ENCODE measurements at regions not wholly inside any gene's neighbourhood (a gene's known extent, or its start where the extent isn't known, plus 50 kb on each side); places are given as distances from the start of the nearest gene placed in this dataset.

- H3K27ac ChIP-seq (ENCODE audit: extremely low read depth, low read depth, low read length) = no peak overlapping the region
- in situ Hi-C loops (cut with MboI) = no loop called here
- ChIA-PET POLR2A (no interaction called here), CTCF (ENCODE audit: low intra/inter-chr PET ratio) (no interaction called here)
- WGBS (ENCODE audit: insufficient coverage, low coverage, missing lambda C conversion rate) = 2% methylated on average over 4 of the region's 4 CpGs
- FAIRE-seq (no peak), ATAC-seq (no peak), DNase-seq (ENCODE audit: extremely low read depth in 1 of 4, low spot score in 3 of 4) (no peak)
- TF ChIP-seq ZNF511 (CRISPR knock-in tag; IDR thresholded peaks at IDR 0.05) (no peak), ZFP30 (CRISPR knock-in tag; IDR thresholded peaks at IDR 0.05; ENCODE audit: borderline replicate concordance) (no peak)
- no peak overlapping the region for H2AFZ ChIP-seq (ENCODE audit: low read depth, low read length)
- no peaks in the 10 kb centered on the region for H3K9me1 ChIP-seq (ENCODE audit: control insufficient read depth, insufficient read depth, low read length)
- no peaks in the 10 kb centered on the region for H3K4me1 ChIP-seq (replicated peaks in 1 of 2; ENCODE audit: control insufficient read depth in 2 of 2, insufficient read depth in 2 of 2, low read length in 2 of 2)
- no peaks in the 10 kb centered on the region for H3K36me3 ChIP-seq (ENCODE audit: control insufficient read depth, insufficient read depth, low read length)
- no peaks in the 10 kb centered on the region for H3K79me2 ChIP-seq (ENCODE audit: control insufficient read depth, insufficient read depth, low read length)
- no peaks in the 10 kb centered on the region for H3K27me3 ChIP-seq (ENCODE audit: control insufficient read depth in 2 of 2, insufficient read depth in 2 of 2, low read length in 2 of 2)
- intact Hi-C loops (cut with micrococcal nuclease) = no loop called here
- H3K4me3 ChIP-seq = no peak overlapping the region
- BruUV-seq (replicated peaks) = no TSS peak
- no peak overlapping the region for H3K4me2 ChIP-seq (ENCODE audit: insufficient read depth, low read length)
- H4K20me1 ChIP-seq (replicated peaks; ENCODE audit: control insufficient read depth, insufficient read depth, low read length) = no peaks in the 10 kb centered on the region
- no peaks in the 10 kb centered on the region for H3K9me3 ChIP-seq (replicated peaks; ENCODE audit: control insufficient read depth, insufficient read depth, low read depth, low read length)
- H3K9ac ChIP-seq (ENCODE audit: insufficient read depth in 1 of 2, low read depth in 2 of 2, low read length in 2 of 2) = no peak overlapping the region
These were observed 78.2 kb upstream of the PTGDR start for GRCh38 chr14:52189325-52189724.

GRCh38 chr14:52188381-52188780 lies 79.1 kb upstream of the PTGDR start:
- H3K9ac ChIP-seq (ENCODE audit: insufficient read depth in 1 of 2, low read depth in 2 of 2, low read length in 2 of 2) = no peak overlapping the region
- no peak for FAIRE-seq
- no peak overlapping the region for H3K27ac ChIP-seq (ENCODE audit: extremely low read depth, low read depth, low read length)
- H3K4me1 ChIP-seq (replicated peaks in 1 of 2; ENCODE audit: control insufficient read depth in 2 of 2, insufficient read depth in 2 of 2, low read length in 2 of 2) = no peaks in the 10 kb centered on the region
- in situ Hi-C loops (cut with MboI) (no loop called here), intact Hi-C loops (cut with micrococcal nuclease) (no loop called here)
- no peak overlapping the region for H2AFZ ChIP-seq (ENCODE audit: low read depth, low read length)
- TF ChIP-seq PHB2 (IDR thresholded peaks at IDR 0.05; ENCODE audit: low read depth) = no peak
- no peak for TF ChIP-seq SRSF1 (IDR thresholded peaks at IDR 0.05; ENCODE audit: low read depth, low read length)
- TF ChIP-seq SIN3B (IDR thresholded peaks at IDR 0.05; ENCODE audit: low read depth) = no peak
- TF ChIP-seq NFE2 (IDR thresholded peaks at IDR 0.05; ENCODE audit: low read depth) = no peak
- no peak for TF ChIP-seq FOXM1 (IDR thresholded peaks at IDR 0.05; ENCODE audit: low read depth)
- TF ChIP-seq FOXM1 (CRISPR knock-in tag; IDR thresholded peaks at IDR 0.05; ENCODE audit: low read depth) = no peak
- no peak for TF ChIP-seq IRF9 (tag; IDR thresholded peaks at IDR 0.05)
- no peak for TF ChIP-seq ZNF57 (CRISPR knock-in tag; IDR thresholded peaks at IDR 0.05)
- H3K27me3 ChIP-seq (ENCODE audit: control insufficient read depth in 2 of 2, insufficient read depth in 2 of 2, low read length in 2 of 2) = no peaks in the 10 kb centered on the region
- no peak for ATAC-seq
- H3K4me3 ChIP-seq = no peak overlapping the region
- H3K9me1 ChIP-seq (ENCODE audit: control insufficient read depth, insufficient read depth, low read length) = no peaks in the 10 kb centered on the region
- no TSS peak for BruUV-seq (replicated peaks)
- CTCF ChIA-PET (ENCODE audit: low intra/inter-chr PET ratio) = no interaction called here
- H3K9me3 ChIP-seq (replicated peaks; ENCODE audit: control insufficient read depth, insufficient read depth, low read depth, low read length) = no peaks in the 10 kb centered on the region
- no peak overlapping the region for H3K4me2 ChIP-seq (ENCODE audit: insufficient read depth, low read length)
- H3K36me3 ChIP-seq (ENCODE audit: control insufficient read depth, insufficient read depth, low read length) = no peaks in the 10 kb centered on the region
- no peaks in the 10 kb centered on the region for H4K20me1 ChIP-seq (replicated peaks; ENCODE audit: control insufficient read depth, insufficient read depth, low read length)
- no peaks in the 10 kb centered on the region for H3K79me2 ChIP-seq (ENCODE audit: control insufficient read depth, insufficient read depth, low read length)
- no peak for DNase-seq (ENCODE audit: extremely low read depth in 1 of 4, low spot score in 3 of 4)
- POLR2A ChIA-PET = no interaction called here
